Forelimb muscle (tissue), 1 donor: ENCODE measurements at regions not wholly inside any gene's neighbourhood (a gene's known extent, or its start where the extent isn't known, plus 50 kb on each side); places are given as distances from the start of the nearest gene placed in this dataset.
"Not testable (repeated sequence)": the region's sequence is repeated elsewhere in the genome, so short reads cannot be mapped to it uniquely, and the experiment has no call there.

Experiments used
- DNase-seq: peaks from one replicate; pipeline ENCODE4 v3.0.0-alpha.2; 2013; ENCODE audit warnings: low read depth

- no peak for DNase-seq
These were observed 102.7 kb downstream of the TMEM215 start for GRCh38 chr9:32886021-32886420.

DNA sequence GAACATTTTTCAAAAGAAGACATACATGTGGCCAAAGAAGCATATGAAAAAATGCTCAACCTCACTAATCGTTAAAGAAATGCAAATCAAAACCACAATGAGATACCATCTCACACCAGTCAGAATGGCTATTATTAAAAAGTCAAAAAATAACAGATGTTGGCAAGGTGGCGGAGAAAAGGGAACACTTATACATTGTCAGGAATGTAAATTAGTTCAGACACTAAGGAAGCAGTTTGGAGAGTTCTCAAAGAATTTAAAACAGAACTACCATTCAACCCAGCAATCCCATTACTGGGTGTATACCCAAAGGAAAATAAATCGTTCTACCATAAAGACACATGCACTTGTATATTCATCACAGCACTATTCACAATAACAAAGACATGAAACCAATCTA, 106.9 kb downstream of the APTX start:
- not testable (repeated sequence) for DNase-seq

DNA sequence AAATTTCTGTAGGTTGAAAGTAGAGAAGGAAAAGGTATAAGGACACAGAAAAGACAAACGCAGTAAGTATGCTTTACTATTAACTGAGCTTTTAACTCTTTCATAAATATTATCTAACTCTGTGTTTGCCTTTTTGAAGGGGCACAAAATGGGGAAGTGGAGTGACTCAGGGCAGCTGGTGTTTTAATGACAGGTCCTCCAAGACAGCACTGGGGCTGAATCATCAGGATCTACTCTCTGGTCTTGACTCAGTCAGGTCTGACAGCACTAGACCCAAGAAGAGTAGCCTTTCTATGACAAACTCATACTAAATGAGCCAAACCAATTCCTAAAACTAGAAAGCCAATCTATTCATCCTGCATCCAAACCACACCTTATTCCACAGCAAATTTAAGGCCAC, 102.2 kb downstream of the APTX start:
- DNase-seq, result no peak

- no peak for DNase-seq
These were observed 101.7 kb downstream of the APTX start for GRCh38 chr9:32899761-32900160.

DNA sequence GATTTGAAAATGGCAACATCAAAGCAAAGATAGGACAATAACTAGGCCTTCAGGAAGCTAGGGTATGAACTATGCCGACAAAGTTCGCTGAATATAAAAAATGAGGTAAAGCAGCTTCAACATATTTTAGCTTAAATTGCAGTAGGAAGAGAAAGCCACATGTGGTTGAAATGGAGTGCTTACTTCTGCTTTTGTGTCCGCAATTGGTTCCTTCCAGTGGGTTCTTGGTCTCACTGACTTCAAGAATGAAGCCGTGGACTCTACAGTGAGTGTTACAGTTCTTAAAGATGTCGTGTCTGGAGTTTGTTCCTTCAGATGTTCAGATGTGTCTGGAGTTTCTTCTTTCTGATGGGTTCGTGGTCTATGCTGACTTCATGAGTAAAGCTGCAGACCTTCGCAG, 95.2 kb downstream of the APTX start:
- DNase-seq, result no peak

- no peak for DNase-seq
These were observed 85.6 kb downstream of the APTX start for GRCh38 chr9:32915802-32916201.

- DNase-seq, result no peak
These were observed 82.8 kb downstream of the APTX start for GRCh38 chr9:32918628-32919027.
